HG02610 (cell line): ENCODE measurements at regions not wholly inside any gene's neighbourhood (a gene's known extent, or its start where the extent isn't known, plus 50 kb on each side); places are given as distances from the start of the nearest gene placed in this dataset.

Source experiments
- ATAC-seq: cut with Tn5 transposase; IDR thresholded peaks from one replicate; pipeline ENCODE4 v1.9.1; 2021; ENCODE audit warnings: mild to moderate bottlenecking, moderate library complexity; ENCODE audit not compliant: unreplicated experiment

DNA sequence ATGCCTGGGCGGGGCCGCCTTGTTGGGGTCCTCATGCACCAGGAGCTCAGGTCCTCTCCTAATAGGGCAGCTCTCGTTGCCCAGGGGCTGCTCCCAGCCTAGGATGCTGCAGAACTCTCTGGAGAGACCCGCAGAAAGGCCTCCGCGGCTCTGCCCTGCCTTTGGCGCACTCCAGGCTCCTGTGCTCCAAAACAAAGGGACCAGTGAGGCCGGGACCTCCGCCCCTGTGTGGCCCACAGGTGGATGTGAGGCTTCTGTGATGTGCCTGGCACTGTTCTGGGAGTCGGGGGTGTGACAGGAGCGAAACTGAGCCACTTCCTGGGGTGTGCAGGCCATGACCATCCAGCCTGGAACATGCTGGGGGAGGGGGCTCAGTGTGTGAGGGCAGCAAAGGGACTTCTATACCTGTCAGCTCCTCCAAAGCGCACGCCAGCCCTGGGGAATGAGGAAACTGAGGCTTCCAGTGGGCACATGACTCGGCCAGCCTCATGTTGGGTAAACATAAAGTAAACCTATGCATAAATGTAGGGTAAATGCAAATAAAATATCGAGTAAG is 153.2 kb downstream of the IRF8 start:
- ATAC-seq = no peak

DNA sequence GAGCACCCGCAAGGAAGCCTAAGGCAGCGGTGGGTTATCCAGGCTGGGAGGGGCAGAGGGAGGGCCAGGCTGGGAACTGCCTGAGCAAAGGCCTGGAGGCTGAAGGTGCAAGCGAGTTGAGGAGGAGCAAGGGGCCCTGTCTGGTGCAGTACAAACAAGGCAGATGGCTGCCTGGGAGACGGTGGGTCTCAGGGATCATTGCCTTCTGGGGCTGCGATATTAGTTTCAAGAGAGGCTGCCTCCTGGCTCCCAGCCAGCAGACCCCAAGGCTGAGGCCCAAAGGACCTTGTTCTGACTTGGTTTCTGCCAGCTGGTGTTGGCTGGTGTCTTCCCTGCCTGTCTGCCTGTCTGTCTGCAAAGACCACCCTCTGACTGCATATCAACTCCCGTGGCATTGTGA is 154.0 kb downstream of the IRF8 start:
- no peak for ATAC-seq

DNA sequence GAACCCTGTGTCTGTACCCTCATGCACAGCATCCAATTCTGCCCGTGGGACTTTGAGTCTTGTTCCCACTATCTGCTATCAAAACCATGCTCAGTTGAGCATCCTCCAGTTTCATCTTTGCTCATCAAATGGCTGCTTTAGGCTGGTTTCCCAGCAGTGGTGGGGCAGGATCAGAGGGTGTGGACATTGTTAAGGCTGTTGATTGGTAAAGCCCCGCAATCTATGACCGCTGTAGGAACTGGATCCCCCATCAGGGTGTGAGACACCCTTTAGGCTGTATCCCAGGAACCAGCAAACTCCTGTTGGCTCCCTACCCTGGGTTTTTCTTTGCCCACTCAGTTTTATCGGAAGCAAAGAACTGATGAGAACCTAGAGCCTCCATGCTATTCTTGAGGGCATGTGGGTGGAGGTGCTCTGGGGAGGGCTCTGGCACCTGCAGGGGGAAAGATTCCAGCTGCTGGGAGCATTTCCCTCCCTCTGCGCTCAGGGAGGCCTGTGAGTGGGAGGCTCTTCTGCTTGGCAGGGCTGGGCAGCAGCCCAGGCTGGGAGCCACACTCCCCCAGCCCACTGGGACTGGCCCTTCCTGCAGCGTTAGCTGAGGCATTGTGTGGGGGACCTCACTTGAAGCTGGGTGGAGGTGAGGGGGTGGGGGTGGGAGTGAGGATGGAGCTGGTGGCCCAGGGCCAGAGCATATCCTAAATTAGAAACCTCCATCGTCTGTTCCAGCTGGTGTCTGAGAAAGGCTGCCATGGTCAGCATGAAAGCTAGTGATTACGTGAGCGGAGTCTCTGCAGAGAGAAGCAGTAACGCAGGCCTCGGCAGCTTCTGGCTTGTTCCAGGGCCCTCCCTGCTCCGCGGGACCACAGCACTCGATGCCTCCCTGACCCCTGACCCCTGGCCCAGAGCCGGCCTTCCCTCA is 160.6 kb downstream of the IRF8 start:
- ATAC-seq = no peak

DNA sequence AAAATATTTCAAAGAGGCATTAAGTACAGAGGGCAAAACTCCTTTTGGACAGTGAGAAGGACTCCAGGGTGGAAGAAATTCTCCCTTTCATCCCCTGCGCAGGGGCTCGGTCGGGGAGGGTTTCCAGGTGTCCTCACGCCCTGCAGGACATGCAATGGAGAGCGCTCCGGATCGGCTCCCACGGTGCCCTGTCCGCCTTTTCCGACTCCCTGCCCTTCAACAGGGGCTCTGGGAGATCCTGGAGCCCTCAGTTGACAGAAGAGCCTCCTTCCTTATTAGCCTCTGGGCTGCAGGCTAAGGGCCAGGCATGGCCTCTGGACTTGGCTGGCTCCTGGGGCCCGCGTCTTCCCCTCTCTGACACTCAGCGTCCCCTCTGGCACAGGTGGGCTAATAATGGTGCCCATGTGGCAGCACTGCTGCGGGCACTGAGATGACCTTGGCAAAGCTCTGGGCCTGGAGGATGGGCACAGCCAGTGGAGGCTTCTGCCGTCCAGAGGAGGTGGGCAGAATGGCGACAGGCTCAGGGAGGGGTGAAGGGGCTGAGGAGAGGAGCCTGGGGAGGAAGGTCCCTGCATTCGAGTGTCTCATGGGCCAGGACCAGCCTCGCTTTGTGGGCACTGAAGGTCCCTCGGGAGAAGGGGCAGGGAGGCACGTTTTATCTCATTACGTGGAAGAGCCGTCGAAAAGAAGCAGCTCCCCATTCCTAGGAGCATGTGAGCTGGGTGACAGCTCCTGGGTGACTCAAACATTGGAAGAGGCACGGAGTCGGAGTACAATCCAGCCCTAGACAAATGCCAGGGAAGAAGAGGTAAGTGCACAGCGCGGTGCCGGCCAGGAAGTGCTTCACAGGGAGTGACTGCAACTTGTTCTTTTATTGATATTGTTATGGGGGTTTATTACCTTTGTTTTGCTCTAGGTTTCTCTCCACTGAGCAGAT is 161.7 kb downstream of the IRF8 start:
- no peak for ATAC-seq

DNA sequence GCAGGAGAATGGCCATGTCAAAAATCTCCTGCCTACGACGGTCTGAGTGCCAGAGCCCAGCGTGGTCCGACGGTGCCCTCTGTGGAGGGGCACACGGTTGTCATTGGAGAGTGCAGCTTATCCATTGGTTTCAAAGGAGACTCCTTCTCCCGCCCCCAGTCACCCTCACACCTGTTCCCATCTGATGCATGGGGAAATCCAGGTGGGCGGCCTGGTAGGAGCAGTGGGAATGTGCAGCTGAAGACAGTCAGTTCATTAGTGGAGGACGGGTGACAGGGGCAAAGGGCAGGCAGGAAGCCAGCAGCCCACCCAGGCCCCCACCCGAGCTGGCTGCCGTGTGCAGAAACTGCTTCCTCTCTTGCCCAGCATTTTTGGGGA is 162.3 kb downstream of the IRF8 start:
- no peak for ATAC-seq

DNA sequence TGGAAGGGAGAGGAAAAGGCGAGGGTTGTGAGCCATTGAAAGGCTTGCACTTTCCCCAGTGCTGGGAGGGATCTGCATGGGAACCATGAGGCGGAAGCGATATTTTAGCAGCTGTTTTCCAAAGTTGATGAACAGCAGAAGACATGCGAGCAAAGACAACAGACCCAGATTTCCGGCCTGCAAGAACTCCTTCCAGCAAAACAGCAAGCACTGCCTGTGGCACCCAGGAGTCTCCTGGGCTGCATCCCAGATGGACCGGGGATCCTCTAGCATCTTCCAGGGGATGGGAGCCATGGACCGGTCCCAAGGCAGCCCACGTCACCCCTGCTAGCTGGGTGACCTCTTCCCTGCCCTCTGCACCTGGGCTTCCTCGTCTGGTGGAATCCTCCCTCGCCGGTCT is 162.8 kb downstream of the IRF8 start:
- ATAC-seq = no peak

DNA sequence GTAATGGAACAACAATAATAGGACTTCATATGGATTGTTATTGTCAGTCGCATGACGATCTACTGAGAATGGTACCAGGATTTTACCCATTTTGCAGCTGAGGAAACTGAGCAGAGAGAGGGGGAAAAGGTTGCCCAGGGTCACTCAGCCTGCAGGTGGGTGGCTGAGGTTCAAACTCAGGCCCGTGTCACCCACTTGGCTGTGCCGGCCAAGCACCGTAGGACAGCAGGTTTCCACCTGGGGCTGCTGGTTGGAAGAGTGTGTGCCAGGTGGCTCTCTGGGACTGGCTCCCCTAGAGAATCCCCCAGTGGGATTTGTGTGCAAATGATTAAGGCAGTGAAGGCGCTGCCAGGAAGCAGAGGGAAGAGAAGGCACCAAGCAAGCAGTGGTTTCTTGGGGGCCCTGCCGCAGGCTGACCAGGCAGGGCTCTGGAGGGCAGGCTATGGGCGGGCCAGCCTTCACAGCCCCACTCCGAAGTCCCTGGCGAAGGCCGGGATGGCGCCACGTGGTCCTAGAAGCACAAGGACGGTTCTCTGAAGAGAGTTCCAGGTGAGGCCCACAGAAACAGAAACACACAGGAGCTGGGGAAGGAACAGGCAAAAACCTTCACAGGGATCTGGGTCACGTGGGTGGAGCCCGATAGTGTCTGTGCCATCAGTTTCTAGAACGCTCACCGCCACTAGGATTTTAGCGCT is 163.5 kb downstream of the IRF8 start:
- ATAC-seq = no peak

DNA sequence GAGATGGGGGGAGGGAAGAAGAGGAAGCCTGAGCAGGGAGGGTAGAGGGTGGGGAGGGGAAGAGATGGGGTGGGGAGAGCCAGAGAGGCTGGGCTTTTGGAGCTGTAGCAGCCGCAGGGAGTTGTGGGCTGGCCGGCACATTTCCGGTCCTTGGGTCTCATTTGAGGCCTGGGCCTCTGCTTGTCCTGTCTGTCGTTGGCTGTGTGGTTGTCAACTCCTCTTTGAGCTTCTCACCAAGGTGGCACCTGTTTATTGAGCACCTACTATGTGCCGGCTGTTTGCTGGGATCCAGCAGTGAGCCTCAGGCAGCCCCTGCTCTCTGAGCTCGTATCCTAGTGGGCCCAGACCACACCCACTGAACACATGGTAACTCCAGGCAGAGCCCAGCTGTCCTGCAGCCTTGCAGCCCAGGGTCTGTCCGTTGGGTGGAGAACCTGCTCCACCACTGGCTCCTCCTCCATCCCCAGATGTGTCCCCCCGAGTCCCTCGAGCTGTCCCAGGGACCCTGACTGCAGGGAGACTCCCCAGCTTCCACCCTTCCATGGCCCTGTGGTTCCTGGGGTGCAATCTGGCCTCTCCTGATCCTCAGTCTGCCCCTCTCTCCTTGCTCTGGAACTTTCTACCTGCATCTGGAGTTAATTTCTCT is 164.9 kb downstream of the IRF8 start:
- ATAC-seq = no peak

DNA sequence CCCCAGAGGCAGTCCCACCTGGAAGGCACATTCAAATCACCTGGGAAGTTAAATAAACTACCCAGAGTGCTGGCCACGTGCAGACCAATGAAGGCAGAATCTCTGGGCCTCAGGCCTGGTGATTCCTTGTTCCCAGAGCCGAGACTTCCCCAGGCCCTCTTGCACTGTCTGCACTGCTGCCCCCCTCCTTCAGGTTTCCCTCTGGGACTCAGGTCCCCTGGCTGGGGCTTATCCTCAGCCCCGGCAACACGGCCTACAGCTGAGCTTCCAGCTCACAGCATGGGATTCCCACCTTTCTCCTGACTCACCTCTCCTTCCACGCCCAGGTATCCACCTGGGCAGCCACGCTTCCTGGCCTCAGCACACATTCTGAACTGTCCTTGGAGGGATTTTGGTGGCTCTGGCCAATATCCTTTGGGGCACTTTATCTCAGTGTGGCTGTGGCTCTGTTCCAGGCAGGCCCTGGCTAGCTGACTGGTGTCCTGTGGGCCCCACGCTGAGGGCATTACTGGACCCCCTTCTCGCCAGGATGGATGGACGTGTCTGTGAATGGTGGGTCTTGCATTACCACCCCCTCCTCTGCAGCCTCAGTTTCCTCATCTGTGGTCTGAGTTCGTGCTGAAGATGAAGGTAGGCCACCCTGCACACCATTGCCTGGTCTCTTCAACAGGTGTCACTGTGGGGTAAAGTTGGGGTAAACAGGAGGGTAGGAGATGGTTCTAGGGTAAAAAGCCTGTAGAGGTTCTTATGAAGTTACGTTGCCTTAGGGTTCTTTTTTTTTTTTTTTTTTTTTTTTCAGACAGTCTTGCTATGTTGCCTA is 165.7 kb downstream of the IRF8 start:
- no peak for ATAC-seq

DNA sequence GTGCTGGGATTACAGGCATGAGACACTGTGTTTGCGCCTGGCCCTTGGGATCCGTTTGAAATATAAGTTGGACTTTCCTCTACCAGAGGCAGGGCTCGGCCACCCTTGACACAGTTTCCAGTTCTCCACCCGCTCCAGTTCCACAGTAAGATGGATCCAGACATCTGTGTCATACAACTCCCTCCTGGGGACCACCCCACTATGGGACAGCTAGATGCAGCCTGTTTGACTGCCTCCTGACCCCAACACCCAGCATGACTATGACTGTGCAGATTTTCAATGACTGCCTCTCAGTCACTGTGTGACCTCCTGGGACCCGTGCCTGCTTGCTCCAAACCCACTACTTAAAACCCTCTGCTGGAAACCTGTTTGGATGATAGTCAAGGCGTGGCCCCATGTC is 166.7 kb downstream of the IRF8 start:
- ATAC-seq = no peak

DNA sequence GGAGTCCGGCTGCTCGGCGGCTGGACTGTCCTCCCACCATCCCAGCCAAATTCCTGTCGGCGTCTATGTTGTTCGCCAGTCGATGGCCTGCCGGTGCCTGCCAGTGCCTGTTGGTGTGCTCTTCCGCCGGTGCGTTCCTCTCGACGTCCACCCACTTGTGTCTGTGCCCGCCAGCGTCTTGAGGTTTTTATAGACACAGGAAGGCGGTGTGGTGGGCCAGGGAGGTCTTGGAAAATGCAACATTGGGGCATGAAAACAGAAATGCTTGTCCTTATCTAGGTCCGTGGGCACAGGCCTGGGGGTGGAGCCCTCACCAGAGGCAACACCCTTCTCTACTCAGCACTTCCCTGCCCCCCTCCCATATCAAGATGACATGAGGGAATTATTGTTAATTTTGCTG is 167.8 kb downstream of the IRF8 start:
- no peak for ATAC-seq

DNA sequence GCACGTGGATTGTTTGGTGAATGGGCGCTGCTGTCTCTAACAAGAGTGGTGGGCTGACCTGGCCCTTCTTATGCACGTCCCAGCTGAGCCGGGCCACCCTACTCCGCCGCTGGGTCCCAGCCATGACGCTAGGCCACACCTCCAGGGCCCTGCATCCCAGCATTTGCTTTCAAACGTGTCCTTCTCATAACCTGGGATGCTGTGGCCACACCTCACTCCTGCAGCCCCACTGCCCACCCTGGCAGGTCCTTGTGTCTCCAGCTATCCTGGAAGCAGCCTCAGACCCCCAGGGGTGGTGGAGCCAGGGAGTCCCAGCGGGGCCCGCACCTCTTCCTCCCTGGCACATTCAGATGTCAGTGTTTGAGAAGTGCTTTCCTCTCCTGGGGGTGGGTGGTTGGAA is 168.6 kb downstream of the IRF8 start:
- ATAC-seq = no peak

DNA sequence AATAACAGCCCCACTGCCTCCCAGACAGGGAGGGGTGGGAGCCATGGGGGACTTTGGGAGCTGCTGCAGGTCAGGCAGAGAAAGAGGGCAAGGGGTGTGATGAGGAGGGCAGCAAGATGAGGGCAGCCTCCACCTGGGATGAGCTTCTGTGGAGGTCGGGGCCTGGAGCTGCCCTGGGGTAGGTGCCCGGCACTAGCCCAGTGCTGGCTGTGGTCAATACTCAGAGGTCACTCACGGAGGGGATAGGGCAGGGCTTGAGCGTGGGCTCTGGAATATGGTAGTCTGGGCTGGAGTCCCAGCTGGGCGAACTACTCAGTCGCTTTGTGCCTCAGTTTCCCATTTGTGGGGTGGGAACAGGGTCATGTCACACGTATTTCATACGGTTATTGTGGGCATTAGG is 169.0 kb downstream of the IRF8 start:
- ATAC-seq = no peak

DNA sequence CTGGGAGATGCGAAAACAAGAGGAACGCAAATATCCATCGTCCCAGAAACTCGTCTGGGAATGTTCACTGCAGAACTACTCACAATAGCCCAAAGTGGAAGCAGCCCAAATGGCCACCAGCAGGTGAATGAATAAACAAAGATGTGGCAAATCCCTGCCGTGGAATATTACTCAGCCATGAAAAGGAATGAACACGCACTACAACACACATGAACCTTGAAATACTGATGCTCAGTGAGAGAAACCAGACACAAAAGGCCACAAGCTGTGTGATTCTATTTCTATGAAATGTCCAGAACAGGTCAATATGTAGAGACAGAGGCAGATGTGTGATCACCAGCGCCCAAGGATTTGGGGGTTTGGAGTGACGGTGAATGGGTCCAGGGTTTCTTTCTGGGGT is 169.8 kb downstream of the IRF8 start:
- ATAC-seq = no peak

DNA sequence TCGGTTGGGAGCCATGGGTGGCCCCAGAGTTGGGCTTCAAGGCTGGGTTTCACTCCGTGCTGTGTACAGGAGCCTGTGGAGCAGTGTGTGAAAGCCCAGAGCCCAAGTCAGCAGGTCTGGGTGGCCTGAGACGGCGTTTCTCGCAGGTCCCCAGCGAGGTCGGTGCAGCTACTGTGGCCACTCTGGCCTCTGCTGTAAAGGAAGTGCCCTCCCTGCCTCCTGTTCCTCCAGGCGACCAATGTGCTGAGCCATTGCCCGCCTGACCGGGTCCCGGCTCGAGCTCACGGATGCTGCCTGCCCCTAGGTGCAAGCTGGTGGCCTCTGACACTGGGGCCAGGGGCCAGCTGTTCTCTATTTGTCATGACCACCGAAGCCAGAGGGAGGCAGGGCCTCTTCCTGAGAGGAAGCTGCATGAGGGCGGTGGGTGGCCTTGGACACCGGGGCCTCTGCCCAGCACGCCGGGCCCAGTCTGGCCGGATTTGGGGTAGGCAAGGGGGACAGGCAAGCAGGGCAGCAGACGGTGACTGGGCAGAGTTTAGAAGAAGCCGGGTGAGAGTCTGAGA is 170.9 kb downstream of the IRF8 start:
- no peak for ATAC-seq

DNA sequence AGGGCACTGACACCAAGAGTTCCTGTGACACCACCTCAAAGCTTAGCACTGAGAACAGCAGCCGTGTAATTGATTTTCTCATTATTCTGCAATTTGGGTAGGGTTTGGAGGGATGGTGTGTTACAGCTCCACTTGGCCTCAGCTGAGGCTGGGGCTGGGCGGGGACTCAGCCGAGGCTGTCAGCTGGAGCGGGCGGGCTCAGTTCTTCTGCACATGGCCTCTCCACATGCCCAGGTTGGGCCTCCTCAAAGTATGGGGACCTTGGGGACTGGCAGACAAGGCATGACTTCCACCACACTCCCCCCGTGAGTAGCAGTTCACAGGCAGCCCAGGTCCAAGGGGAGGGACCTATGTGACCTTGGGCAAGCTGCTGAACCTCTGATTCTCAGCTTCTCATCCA is 171.5 kb downstream of the IRF8 start:
- ATAC-seq = no peak

DNA sequence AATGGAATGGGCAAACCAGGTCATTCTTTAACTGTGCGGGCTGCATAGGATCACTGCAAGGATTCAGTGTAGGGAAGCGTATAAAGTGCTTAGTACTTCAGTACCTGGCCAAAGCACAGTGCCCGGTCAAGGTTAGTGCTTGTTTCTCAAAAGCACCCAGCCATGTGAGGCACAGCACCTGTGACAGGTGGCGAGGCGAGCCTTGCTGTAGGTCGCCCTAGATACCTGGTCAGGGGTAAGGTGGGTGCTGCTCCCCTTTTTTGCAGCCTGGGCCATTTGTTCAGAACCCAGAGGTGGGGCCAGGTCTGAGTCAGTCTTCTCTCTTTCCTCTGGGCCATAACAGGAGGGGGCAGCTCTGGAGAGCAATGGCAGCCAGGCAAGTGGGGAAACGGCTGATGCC is 172.0 kb downstream of the IRF8 start:
- ATAC-seq = no peak

DNA sequence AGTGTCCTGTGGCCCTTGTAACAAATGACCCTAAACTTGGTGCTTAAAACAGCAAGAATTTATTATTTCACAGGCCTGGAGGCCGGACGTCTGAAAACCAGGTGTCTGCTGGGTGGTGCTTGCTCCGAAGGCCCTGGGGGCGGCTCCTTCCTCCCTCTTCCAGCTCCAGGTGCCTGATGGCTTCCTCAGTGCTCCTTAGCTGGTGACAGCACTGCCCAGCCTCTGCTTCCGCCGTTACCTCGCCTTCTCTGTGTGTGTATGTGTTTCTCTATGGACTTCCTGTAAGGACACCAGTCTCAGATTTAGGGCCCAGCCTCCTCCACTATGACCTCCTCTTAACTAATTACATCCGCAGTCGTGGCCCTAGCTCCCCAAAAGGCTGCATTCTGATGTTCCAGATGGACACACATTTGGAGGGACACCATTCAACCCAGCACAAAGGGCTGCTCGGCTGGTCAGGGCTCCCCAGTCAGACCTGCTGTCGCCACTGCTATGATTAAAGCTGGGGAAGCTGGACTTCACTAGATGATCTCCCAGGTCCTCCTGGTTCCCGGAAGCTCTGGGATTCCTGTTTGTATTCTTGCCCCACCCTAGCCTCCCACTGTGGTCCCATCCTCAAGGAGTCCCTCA is 172.8 kb downstream of the IRF8 start:
- ATAC-seq = no peak
